ENCODE measurements at regions not wholly inside any gene's neighbourhood (a gene's known extent, or its start where the extent isn't known, plus 50 kb on each side); places are given as distances from the start of the nearest gene placed in this dataset.

DNA sequence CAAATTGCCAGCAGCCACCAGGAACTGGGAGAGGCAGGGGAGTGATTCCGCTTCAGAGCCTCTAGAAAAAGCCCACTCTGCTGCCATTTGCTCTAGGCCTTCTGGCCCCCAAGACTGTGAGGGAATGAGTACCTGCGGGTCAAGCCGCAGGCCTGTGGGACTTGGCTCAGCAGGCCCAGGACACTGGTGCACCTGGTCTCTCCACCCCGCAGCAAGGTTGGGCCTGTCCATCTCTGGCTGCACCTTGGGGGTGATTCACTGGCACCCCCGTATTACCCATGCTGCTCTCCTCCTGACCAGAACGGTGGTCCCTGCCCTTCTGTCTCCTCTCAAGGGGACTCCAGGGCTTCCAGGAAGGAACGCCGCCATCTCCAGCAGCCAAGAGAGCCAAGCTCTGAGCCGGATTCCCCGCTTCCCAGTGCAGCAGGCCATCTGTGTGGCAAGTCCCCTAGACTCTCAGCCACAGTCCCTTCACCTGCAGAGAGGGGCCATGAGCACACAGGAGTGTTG lies 78.4 kb upstream of the OLFM1 start:
- TF ChIP-seq POLR2A (IDR thresholded peaks at IDR 0.05; ENCODE audit: low read depth, low read length): no peak
- FAIRE-seq (no peak), DNase-seq (ENCODE audit: insufficient read length, low spot score) (no peak)

DNA sequence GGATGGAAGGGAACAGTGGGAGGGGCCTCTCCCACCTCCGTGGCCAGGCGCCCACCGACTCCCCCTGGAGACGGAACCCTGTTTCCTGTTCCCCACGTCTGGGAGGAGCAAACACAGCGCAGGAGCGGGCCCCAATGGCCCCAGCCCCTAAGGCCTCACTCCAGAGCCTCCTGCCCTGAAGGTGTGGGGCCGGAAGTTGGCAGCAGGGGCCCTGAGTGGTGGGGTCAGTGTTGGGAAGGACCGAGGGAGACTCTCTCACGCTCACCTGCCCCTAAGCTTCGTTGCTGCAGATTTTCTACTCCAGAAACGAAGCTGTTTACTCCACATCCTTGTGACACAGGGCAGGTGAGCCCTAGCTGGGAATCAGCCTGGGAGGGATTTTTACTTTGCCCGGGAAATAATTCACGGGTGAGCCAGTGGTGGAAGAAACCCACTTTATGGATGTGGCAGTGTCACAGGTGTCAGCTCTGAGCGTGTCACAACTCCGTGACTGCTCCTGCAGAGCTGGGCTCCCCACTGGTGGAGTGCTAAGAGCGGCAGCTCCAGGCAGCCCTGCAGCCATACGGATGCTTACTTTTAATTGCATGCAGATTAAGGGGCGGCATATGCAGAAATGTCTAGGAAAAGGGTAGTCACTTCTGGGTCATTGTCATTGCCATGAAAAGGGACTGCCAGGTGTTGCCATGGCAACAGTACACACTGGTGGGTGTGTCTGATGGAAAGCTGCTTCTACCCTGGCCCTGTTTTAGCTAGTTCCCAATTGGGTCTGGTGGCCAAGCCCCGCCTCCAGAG lies 77.5 kb upstream of the OLFM1 start:
- TF ChIP-seq POLR2A (IDR thresholded peaks at IDR 0.05; ENCODE audit: low read depth, low read length): 0 out of 2 replicates have a peak, but pooled peaks have one; percentile 18
- FAIRE-seq: no peak
- no peak for DNase-seq (ENCODE audit: insufficient read length, low spot score)

DNA sequence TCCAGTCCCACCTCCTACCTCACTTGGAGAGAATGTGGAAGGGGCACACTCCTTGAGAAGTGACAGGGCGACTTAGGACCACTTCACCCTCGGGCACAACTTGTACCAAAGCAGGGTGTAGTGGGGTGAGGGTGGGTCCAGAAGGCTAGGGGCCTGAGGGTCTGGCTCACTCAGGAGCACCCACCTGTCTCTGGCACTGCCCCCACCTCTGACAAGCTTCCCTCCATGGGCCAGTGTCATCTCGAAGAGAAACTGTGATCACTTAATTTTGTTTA lies 76.9 kb upstream of the OLFM1 start:
- no peak for FAIRE-seq
- TF ChIP-seq POLR2A (IDR thresholded peaks at IDR 0.05; ENCODE audit: low read depth, low read length): no peak
- DNase-seq (ENCODE audit: insufficient read length, low spot score): no peak

DNA sequence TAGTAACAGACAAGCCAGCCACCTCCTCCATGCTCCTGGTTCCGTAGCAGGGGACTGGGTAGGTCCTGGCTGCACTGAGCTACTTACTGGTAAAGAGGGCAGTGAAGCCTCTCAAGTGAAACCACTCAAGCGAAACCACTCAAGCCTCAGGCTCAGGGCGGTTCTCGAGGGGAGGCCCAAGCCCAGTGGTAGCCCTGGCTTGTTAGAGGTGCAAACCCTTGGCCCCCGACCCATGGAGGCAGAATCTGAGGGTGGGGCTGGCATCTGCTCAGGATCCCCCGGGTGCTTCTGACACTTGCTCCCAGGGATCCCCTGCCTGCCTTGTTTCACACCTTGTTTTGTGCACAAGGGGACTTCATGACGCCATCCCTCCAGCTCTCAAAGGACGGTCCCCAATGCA lies 76.5 kb upstream of the OLFM1 start:
- DNase-seq (ENCODE audit: insufficient read length, low spot score) (no peak), FAIRE-seq (no peak)
- TF ChIP-seq POLR2A (IDR thresholded peaks at IDR 0.05; ENCODE audit: low read depth, low read length): no peak

DNA sequence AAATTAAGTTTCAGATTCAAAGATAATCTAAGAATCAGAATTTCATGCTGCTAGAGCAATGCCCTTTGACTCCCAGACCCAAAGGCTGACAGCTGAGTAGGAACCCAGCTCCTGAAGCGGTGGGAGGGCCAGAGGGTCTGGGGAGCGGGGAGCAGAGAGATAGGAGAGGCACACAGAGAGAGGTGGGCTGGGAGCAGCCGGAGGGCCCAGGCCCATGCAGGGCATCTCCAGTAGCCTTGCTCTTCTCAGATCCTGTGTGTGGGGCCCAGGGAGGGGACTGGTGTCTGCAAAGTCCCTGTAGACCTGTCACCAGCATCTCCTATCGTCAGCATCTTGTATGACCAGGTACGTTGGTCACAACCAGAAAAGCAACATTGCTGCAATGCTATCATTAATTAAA lies 75.3 kb upstream of the OLFM1 start:
- no peak for DNase-seq (ENCODE audit: insufficient read length, low spot score)
- no peak for TF ChIP-seq POLR2A (IDR thresholded peaks at IDR 0.05; ENCODE audit: low read depth, low read length)
- FAIRE-seq: no peak

DNA sequence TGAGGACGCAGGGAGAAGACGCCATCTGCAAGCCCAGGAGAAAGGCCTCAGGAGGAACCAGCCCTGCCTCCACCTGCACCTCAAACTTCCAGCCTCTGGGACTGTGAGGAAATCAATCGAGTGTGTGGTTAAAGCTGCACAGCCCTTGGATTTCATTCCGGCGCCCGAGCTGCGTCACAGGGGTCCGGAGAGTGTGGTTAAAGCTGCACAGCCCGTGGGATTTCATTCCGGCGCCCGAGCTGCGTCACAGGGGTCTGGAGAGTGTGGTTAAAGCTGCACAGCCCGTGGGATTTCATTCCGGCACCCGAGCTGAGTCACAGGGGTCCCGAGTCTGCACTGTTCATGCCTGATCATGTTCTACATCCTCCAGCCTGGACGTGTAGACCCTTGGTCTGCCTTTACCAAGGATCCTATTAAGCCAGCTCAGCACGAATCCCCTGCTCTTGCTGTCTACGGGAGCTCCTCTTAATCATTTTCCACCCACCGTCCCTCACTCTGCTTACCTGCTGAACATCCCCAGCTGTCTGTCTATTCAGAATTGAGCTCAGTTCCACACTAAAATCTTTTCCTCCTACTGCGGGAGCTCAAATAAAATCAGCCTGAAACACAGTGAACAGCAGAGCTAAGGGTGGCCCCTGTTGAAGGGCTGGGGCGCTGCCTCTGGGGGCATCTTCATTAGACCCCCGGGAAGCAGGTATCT lies 73.0 kb upstream of the OLFM1 start:
- no peak for DNase-seq (ENCODE audit: insufficient read length, low spot score)
- no peak for TF ChIP-seq POLR2A (IDR thresholded peaks at IDR 0.05; ENCODE audit: low read depth, low read length)
- FAIRE-seq: no peak

DNA sequence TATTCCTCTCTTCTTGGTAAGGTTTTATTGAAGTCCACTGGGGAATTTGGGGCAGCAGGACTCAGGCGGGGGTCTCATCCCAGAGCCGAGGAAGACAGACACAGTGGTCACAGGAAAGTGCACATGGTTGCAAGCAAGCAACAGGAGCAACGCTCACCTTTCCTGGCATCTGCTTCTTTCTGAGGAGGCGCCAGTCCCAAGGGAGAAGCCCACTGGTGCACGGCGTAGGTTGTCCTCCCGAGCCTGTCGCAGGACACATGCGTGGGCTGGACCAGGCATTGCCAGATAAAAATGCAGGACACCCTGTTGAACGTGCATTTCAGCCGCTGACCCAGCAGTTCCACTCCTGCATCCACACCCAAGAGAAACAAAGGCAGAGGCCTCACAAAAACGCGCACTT lies 72.4 kb upstream of the OLFM1 start:
- no peak for FAIRE-seq
- TF ChIP-seq POLR2A (IDR thresholded peaks at IDR 0.05; ENCODE audit: low read depth, low read length): no peak

DNA sequence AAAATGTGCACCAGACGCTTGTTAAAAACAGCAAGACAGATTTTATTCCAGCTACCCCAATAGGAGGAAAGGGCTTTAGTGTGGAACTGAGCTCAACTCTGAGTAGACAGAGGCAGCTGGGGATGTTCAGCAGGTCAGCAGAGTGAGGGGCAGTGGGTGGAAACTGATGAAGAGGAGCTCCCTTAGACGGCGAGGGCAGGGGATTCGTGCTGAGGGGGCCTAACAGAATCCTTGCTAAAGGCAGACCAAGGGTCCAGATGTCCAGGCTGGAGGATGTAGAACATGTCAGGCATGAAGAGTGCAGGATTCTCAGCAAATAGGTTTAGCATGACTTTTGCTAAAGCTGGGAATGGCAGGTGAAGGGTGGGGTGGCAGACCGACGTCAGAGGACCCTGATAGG lies 71.9 kb upstream of the OLFM1 start:
- DNase-seq (ENCODE audit: insufficient read length, low spot score) (no peak), FAIRE-seq (no peak)
- no peak for TF ChIP-seq POLR2A (IDR thresholded peaks at IDR 0.05; ENCODE audit: low read depth, low read length)

More for the DNA sequence above, 72.4 kb upstream of the OLFM1 start:
- no peak for DNase-seq (ENCODE audit: insufficient read length, low spot score)

DNA sequence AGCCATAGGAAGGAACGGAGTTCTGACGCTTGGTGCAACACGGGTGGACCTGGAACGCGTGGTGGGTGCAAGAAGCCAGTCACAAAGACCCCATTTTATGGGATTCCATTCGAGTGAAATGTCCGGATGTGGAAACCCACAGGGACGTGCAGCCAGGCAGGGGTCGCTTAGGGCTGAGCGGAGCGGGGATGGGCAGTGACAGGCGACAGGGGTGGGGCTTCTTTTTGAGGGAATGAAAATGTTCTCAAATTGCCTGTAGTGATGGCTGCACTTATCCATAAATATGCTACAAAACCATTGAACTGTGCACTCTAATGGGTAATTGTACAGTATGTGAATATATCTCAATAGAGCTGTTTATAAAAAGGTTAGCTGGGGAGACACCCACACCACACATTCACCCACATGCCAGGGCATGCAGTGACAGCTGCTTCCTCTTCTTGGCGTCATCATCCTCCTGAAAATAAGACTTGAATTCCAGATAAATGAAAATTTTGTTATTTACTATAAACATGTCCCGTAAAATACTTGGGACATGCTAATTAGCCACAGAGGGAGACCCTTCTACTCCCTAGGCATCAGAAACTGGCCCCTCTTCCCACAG lies 71.3 kb upstream of the OLFM1 start:
- no peak for TF ChIP-seq POLR2A (IDR thresholded peaks at IDR 0.05; ENCODE audit: low read depth, low read length)
- no peak for DNase-seq (ENCODE audit: insufficient read length, low spot score)
- FAIRE-seq: no peak

DNA sequence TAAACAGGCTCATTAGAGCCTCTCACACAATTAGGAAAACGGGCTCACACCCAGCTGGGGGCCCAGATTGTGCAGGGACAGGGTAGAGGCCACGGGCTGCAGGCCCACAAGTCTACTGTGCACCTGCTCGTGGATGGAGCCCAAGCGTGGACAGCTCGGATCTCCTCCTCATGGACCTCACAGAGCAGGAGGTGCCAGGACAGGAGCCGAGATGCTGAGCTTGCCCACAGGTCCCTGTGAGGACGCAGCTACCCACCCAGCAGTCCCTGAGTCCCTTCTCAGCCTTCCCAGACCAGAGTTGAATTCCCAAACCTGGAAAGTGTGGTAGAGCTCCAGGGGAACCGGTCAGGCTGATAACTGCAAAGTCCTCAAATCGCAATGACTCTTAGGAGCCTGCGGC lies 70.6 kb upstream of the OLFM1 start:
- DNase-seq (ENCODE audit: insufficient read length, low spot score): no peak
- TF ChIP-seq POLR2A (IDR thresholded peaks at IDR 0.05; ENCODE audit: low read depth, low read length): no peak
- no peak for FAIRE-seq

DNA sequence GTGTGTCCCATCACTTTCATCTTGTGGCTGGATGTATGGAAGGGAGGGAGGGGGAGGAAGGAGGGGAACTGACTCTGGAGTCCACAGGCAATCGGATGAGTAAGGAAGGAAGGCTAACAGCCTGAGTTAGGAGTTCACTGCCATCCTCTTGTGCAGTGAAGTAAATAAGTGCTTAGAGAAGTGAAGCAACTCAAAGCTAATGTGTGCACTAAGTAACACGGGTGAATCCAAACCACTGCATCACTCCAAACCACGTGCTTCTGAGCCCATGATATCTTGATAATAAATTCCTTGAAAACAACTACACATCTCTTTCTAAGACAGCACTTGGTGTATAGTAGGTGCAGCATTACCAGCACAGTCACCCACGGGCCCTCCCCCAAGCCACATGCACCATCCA lies 69.6 kb upstream of the OLFM1 start:
- FAIRE-seq: no peak
- no peak for TF ChIP-seq POLR2A (IDR thresholded peaks at IDR 0.05; ENCODE audit: low read depth, low read length)
- no peak for DNase-seq (ENCODE audit: insufficient read length, low spot score)

DNA sequence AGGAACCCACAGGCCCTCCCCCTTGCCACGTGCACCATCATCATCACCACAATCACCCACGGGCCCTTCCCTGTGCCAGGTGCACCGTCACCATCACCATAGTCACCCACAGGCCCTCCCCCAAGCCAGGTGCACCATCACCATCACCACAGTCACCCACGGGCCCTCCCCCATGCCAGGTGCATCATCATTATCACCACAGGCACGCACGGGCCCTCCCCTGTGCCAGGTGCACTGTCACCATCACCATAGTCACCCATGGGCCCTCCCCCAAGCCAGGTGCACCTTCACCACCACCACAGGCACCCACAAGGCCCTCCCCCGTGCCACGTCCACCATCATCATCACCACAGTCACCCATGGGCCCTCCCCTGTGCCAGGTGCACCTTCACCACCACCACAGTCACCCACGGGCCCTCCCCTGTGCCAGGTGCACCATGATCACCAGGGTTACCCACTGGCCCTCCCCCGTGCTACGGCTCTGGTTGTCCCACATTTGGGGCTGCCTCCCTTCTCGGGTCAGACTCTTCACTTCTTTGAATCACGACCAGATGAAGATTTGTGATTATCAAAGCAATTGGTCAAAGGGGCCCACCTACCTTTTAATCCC lies 69.1 kb upstream of the OLFM1 start:
- no peak for DNase-seq (ENCODE audit: insufficient read length, low spot score)
- no peak for TF ChIP-seq POLR2A (IDR thresholded peaks at IDR 0.05; ENCODE audit: low read depth, low read length)
- no peak for FAIRE-seq

DNA sequence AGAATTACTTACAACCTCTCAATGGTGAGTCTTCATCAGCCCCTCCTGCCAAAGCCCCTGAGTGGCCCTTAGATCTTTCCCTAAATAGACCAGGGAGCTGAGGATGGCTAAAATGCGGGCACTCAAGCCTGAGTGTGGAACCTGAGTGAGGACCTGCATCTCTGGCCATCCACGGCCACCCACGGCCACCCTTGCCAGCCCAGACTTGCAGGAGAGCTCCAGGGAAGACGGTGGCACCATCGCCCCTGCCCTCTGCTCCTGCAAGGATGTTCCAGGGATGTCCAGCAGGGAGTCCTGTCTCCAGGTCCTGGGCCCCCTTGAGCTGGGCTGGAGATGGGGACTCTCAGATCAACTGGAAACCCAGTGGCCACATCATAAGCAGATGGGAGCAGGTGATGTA lies 68.2 kb upstream of the OLFM1 start:
- DNase-seq (ENCODE audit: insufficient read length, low spot score) (no peak), FAIRE-seq (no peak)
- no peak for TF ChIP-seq POLR2A (IDR thresholded peaks at IDR 0.05; ENCODE audit: low read depth, low read length)
